ENCODE measurements at regions not wholly inside any gene's neighbourhood (a gene's known extent, or its start where the extent isn't known, plus 50 kb on each side); places are given as distances from the start of the nearest gene placed in this dataset.

DNA sequence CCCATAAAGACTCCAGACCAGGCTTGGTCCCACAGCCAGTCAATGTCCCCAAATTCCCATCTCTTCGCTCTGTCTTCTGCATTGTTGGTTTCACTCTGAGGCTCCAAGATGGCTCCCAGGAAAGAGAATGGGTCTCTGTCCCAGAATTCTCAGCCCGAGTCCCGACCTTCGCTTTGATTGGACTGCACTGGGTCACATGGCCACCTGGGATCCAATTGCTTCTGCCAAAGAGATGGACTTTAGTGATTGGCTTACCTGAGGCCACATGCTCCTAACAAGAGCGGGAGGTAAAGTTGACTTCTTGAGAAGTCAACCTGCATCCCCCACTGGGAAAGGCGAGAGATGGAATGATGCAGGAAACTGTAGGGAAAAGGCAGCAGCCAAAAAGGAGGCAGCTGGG lies 104.7 kb upstream of the PMEPA1 start:
- Histone ChIP-seq H4K91ac (ENCODE audit: insufficient read depth, low read depth, low read length) (no peak overlapping the region), H3K9ac (ENCODE audit: low read depth, low read length) (no peak overlapping the region), H2AFZ (replicated peaks; ENCODE audit: low read length, poor library complexity) (no peak overlapping the region), H3K4me3 (ENCODE audit: insufficient read depth, low read depth, low read length) (no peak overlapping the region), H3K36me3 (ENCODE audit: control insufficient read depth, insufficient read depth, low read length) (no peaks in the 10 kb centered on the region), H3K79me1 (ENCODE audit: low read depth in 1 of 2, low read length in 2 of 2) (no peaks in the 10 kb centered on the region), H2AK5ac (ENCODE audit: low read depth, low read length) (no peak overlapping the region), H3K9me1 (ENCODE audit: insufficient read depth, low read length) (no peaks in the 10 kb centered on the region), H3K9me3 (ENCODE audit: control insufficient read depth, insufficient read depth, low read length) (no peaks in the 10 kb centered on the region), H3K4me2 (ENCODE audit: low read depth, low read length) (no peak overlapping the region), H2AK9ac (replicated peaks; ENCODE audit: low read depth, low read length, poor library complexity) (no peak overlapping the region), H3K23ac (ENCODE audit: low read depth, low read length) (no peak overlapping the region), H3K27me3 (ENCODE audit: control insufficient read depth, insufficient read depth, low read length) (peaks cover 15% of the 10 kb centered on the region), H2BK20ac (ENCODE audit: low read depth, low read length) (no peak overlapping the region), H2BK15ac (ENCODE audit: low read depth, low read length) (no peak overlapping the region), H3K4ac (ENCODE audit: low read depth, low read length) (no peak overlapping the region), H3K18ac (ENCODE audit: low read depth, low read length) (no peak overlapping the region), H3K4me1 (ENCODE audit: control insufficient read depth, insufficient read depth, low read length) (no peaks in the 10 kb centered on the region), H4K8ac (ENCODE audit: low read depth in 2 of 2, low read length in 2 of 2) (no peak overlapping the region), H4K5ac (ENCODE audit: low read depth, low read length) (no peak overlapping the region), H4K20me1 (ENCODE audit: insufficient read depth, low read length) (no peaks in the 10 kb centered on the region), H3K14ac (replicated peaks; ENCODE audit: low read depth, low read length) (no peak overlapping the region), H2BK120ac (ENCODE audit: low read depth, low read length) (no peak overlapping the region), H3K27ac (ENCODE audit: insufficient read depth, low read length) (no peak overlapping the region), H2BK5ac (ENCODE audit: low read depth, low read length, poor library complexity, severe bottlenecking) (no peak overlapping the region), H3K56ac (ENCODE audit: extremely low read depth, insufficient read depth, low read length) (no peak overlapping the region)
- ATAC-seq (ENCODE audit: low read depth) (no peak), DNase-seq (no peak)
- intact Hi-C loops (cut with micrococcal nuclease), result no loop called here
- no TSS peak for BruUV-seq (replicated peaks)
- WGBS, 2 experiments (ENCODE audit: extremely low coverage in 2 of 2, insufficient read length in 1 of 2), result 67% methylated on average over 3 of the region's 6 CpGs; no CpG with 5 or more reads in 1 of the 2 experiments
- in situ Hi-C loops (cut with MboI; ENCODE audit: low sequenced_read_pairs), result no loop called here
- ChIA-PET CTCF (no interaction called here), POLR2A (ENCODE audit: unreplicated experiment) (no interaction called here)
- dilution Hi-C loops (cut with HindIII; ENCODE audit: low sequenced_read_pairs, unreplicated experiment), result no loop called here
- TF ChIP-seq POLR2A (IDR thresholded peaks at IDR 0.05; ENCODE audit: low read depth, low read length), result no peak
- TF ChIP-seq MXI1 (IDR thresholded peaks at IDR 0.05; ENCODE audit: borderline replicate concordance, low read depth, low read length), result no peak
- no peak for TF ChIP-seq CEBPB (IDR thresholded peaks at IDR 0.05; ENCODE audit: low read depth, low read length)
- no peak for TF ChIP-seq MAZ (IDR thresholded peaks at IDR 0.05; ENCODE audit: borderline replicate concordance, low read depth, low read length)
- no peak for TF ChIP-seq NFE2L2 (IDR thresholded peaks at IDR 0.05; ENCODE audit: low read depth, low read length)
- no peak for TF ChIP-seq BHLHE40 (IDR thresholded peaks at IDR 0.05; ENCODE audit: low read depth, low read length)
- TF ChIP-seq CTCF (conservative IDR thresholded peaks at IDR 0.05; ENCODE audit: low read depth, low read length), result no peak
- no peak for TF ChIP-seq ELK1 (IDR thresholded peaks at IDR 0.05; ENCODE audit: borderline replicate concordance, low read depth, low read length)
- no peak for TF ChIP-seq RFX5 (IDR thresholded peaks at IDR 0.05; ENCODE audit: low read depth, low read length)
- no peak for TF ChIP-seq MAFK (IDR thresholded peaks at IDR 0.05; ENCODE audit: low read depth, low read length)
- TF ChIP-seq RCOR1 (IDR thresholded peaks at IDR 0.05; ENCODE audit: insufficient replicate concordance, low read length), result no peak
- TF ChIP-seq CHD1 (IDR thresholded peaks at IDR 0.05; ENCODE audit: low read depth, low read length), result no peak
- no peak for TF ChIP-seq SMC3 (IDR thresholded peaks at IDR 0.05; ENCODE audit: low read depth, low read length)

Data from IMR-90 (cell line).